Germinal center (tissue), 1 donor: ENCODE measurements at regions not wholly inside any gene's neighbourhood (a gene's known extent, or its start where the extent isn't known, plus 50 kb on each side); places are given as distances from the start of the nearest gene placed in this dataset.

Experiments
- DNase-seq: peaks from one replicate; pipeline ENCODE4 v3.0.0; 2012; ENCODE audit warnings: mixed read lengths, low spot score

GRCh38 chr19:31501427-31502195 lies 152.4 kb upstream of the TSHZ3 start:
- DNase-seq, result no peak

- no peak for DNase-seq
Observed at GRCh38 chr19:31502536-31503170, 153.4 kb upstream of the TSHZ3 start.

GRCh38 chr19:31503211-31503610 lies 154.0 kb upstream of the TSHZ3 start:
- DNase-seq, result no peak

- DNase-seq, result no peak
Observed at GRCh38 chr19:31504221-31504620, 155.0 kb upstream of the TSHZ3 start.

- no peak for DNase-seq
Observed at GRCh38 chr19:31505596-31505910, 156.3 kb upstream of the TSHZ3 start.

GRCh38 chr19:31506102-31506501 lies 156.9 kb upstream of the TSHZ3 start:
- DNase-seq, result no peak

- no peak for DNase-seq
Observed at GRCh38 chr19:31510635-31511034, 161.4 kb upstream of the TSHZ3 start.

- DNase-seq, result no peak
Observed at GRCh38 chr19:31511098-31511497, 161.9 kb upstream of the TSHZ3 start.

- no peak for DNase-seq
Observed at GRCh38 chr19:31511696-31512095, 162.5 kb upstream of the TSHZ3 start.

- DNase-seq, result no peak
Observed at GRCh38 chr19:31512181-31512970, 163.1 kb upstream of the TSHZ3 start.

- no peak for DNase-seq
Observed at GRCh38 chr19:31513841-31514240, 164.6 kb upstream of the TSHZ3 start.

- DNase-seq, result no peak
Observed at GRCh38 chr19:31515931-31516330, 166.7 kb upstream of the TSHZ3 start.

GRCh38 chr19:31516756-31517155 lies 167.5 kb upstream of the TSHZ3 start:
- no peak for DNase-seq

- no peak for DNase-seq
Observed at GRCh38 chr19:31517224-31518180, 168.3 kb upstream of the TSHZ3 start.

- no peak for DNase-seq
Observed at GRCh38 chr19:31518216-31519020, 169.2 kb upstream of the TSHZ3 start.

- DNase-seq, result no peak
Observed at GRCh38 chr19:31519256-31519655, 170.0 kb upstream of the TSHZ3 start.

- DNase-seq, result no peak
Observed at GRCh38 chr19:31519908-31520307, 170.7 kb upstream of the TSHZ3 start.

GRCh38 chr19:31520633-31521032 lies 171.4 kb upstream of the TSHZ3 start:
- no peak for DNase-seq

GRCh38 chr19:31525610-31526147 lies 176.4 kb upstream of the TSHZ3 start:
- no peak for DNase-seq

- no peak for DNase-seq
Observed at GRCh38 chr19:31527443-31527842, 178.2 kb upstream of the TSHZ3 start.

GRCh38 chr19:31528261-31528660 lies 179.0 kb upstream of the TSHZ3 start:
- DNase-seq, result no peak
